OCI-LY7 (cell line): ENCODE measurements at regions not wholly inside any gene's neighbourhood (a gene's known extent, or its start where the extent isn't known, plus 50 kb on each side); places are given as distances from the start of the nearest gene placed in this dataset.
"Not testable (repeated sequence)": the region's sequence is repeated elsewhere in the genome, so short reads cannot be mapped to it uniquely, and the experiment has no call there.

Experiments
- CTCF ChIP-seq: fragments of 200-600 bp; sonication (generic); conservative IDR thresholded peaks from 2 replicates; pipeline ENCODE4 v1.5.1; 2014; ENCODE audit warnings: mild to moderate bottlenecking, antibody characterized with exemption, low read length, moderate library complexity, mixed read lengths
- EZH2phosphoT487 ChIP-seq: fragments of 200-600 bp; sonication (generic); IDR thresholded peaks from 2 replicates; pipeline ENCODE4 v1.6.1; 2018; ENCODE audit warnings: low read depth, borderline replicate concordance, mild to moderate bottlenecking, mixed run types, antibody characterized with exemption, low read length, moderate library complexity, mixed read lengths

GRCh38 chr2:84054577-84054976, 404.5 kb downstream of the SUCLG1 start:
- TF ChIP-seq CTCF, EZH2phosphoT487: not testable (repeated sequence)
